ENCODE measurements at regions not wholly inside any gene's neighbourhood (a gene's known extent, or its start where the extent isn't known, plus 50 kb on each side); places are given as distances from the start of the nearest gene placed in this dataset.

DNA sequence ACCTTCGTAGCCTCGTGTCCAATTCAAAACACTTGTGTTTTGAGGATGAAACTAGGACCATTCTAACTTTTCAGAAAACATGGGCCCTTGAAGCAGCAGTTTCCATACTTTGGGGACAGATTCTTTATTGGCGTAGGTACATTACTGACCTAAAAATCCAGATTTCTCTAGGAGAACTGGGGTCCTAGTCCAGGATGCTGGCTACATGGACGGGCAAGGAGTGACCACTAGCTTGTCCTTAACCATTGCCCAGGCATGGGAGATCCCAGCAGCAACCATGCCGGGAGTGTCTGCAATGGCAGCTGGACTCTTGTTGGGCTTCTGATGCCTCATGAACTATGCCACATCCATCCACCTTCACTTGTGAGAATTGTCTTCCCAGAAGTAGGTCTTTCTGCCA is 62.2 kb upstream of the WDR1 start:
- Histone ChIP-seq H3K9me3 (no peaks in the 10 kb centered on the region), H3K4me3 (no peak overlapping the region), H3K36me3 (no peaks in the 10 kb centered on the region), H3K4me1 (peaks cover 0 to 22% (median 20%) of the 10 kb centered on the region in 4 donors), H3K27ac (no peak overlapping the region), H3K27me3 (no peaks in the 10 kb centered on the region)
- no peak for DNase-seq
- TF ChIP-seq POLR2AphosphoS5 (IDR thresholded peaks at IDR 0.05) (no peak), EP300 (IDR thresholded peaks at IDR 0.05) (no peak), POLR2A (IDR thresholded peaks at IDR 0.05) (no peak)
- TF ChIP-seq, protein P1, sequence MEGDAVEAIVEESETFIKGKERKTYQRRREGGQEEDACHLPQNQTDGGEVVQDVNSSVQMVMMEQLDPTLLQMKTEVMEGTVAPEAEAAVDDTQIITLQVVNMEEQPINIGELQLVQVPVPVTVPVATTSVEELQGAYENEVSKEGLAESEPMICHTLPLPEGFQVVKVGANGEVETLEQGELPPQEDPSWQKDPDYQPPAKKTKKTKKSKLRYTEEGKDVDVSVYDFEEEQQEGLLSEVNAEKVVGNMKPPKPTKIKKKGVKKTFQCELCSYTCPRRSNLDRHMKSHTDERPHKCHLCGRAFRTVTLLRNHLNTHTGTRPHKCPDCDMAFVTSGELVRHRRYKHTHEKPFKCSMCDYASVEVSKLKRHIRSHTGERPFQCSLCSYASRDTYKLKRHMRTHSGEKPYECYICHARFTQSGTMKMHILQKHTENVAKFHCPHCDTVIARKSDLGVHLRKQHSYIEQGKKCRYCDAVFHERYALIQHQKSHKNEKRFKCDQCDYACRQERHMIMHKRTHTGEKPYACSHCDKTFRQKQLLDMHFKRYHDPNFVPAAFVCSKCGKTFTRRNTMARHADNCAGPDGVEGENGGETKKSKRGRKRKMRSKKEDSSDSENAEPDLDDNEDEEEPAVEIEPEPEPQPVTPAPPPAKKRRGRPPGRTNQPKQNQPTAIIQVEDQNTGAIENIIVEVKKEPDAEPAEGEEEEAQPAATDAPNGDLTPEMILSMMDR (IDR thresholded peaks at IDR 0.05) = no peak
- intact Hi-C loops (cut with DNase I) = no loop called here
- WGBS, 2 donors = 87 to 89% methylated on average over 5 of the region's 5 CpGs

DNA sequence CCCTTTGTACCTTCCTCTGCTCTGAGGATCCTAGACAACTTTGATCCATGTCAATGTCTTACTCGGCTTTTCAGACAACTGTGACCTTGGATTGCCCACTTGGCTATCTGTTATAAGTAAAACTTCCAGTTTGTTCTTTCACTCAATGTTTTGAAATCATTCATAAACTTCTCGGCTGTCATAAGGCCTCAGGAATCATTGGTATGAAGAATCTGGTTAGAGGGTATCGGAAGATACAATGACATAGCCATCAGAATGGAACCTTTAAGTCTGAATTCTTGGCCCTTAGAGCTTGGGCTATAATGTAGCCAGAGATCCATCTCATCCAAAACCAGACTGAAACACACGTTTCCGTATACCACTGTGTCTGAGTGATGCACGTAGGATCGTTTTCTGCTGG is 59.0 kb upstream of the WDR1 start:
- no peak for TF ChIP-seq POLR2AphosphoS5 (IDR thresholded peaks at IDR 0.05)
- TF ChIP-seq EP300 (IDR thresholded peaks at IDR 0.05) = no peak
- TF ChIP-seq POLR2A (IDR thresholded peaks at IDR 0.05) = no peak
- TF ChIP-seq, protein P1 (IDR thresholded peaks at IDR 0.05) = no peak
- Histone ChIP-seq H3K27ac (peak overlapping the region in 3 of 4 donors; percentile 82 to 87 (median 84)), H3K4me3 (no peak overlapping the region), H3K4me1 (peaks cover 0 to 38% (median 36%) of the 10 kb centered on the region in 4 donors), H3K9me3 (no peaks in the 10 kb centered on the region), H3K36me3 (no peaks in the 10 kb centered on the region), H3K27me3 (no peaks in the 10 kb centered on the region)
- intact Hi-C loops (cut with DNase I) = no loop called here
- 90 to 93% methylated on average over 7 of the region's 7 CpGs for WGBS, 2 donors
- DNase-seq = no peak

DNA sequence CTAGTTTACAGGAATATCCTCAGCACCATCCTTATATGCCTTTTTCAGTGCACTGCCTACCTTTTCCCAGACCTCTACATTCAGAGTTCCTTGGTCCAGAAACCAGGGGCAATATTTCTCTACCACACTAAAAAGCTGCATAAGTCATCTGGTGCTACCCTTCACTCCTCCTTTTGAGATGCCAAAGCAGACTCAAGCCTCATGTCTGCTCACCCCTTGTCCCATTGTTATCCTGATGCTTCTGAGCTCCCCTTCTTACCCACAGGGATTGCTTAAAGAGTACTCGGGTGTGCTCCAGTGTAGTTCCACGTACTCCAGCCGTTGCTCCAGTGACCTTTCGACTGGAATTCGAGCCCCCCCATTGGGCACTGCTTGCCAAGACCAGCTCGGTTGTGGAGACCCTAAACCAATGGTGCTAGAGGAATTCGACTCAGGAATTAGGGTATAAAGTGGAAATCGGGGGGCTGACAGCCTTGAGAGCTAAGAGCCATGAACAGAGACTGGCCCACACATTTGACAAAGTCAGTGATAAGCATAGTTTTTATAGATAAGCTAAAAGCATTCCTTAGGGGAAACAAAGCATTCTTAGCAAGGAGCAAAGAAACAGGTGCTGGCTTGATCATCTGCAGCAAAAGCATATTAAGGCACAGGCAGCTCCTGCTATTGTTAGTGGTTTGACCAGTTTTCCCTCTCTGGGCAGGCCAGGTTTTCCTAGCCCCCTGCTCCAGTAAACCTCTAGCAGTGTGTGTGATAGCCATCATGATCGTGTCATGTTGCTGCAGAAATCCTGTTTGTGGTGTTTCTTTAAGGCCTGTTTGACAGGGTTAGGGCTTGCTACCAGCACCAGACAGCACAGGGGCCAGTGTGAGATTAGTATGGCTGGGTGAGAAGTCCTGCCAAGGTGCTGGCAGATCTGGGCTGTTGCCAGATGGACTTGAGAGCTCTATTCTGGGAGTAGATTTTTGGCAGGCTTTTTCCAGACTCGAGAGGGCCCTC is 57.5 kb upstream of the WDR1 start:
- intact Hi-C loops (cut with DNase I) = loop anchor here (2.0 to 5.0 kb wide), 3 partner anchors 57 to 72 kb away; partner anchors contain the start of gene WDR1
- H3K27ac ChIP-seq = peak overlapping the region; percentile 82 to 87 (median 84)
- H3K9me3 ChIP-seq = no peaks in the 10 kb centered on the region
- peak; percentile 89 for DNase-seq
- peaks cover 0 to 38% (median 36%) of the 10 kb centered on the region in 4 donors for H3K4me1 ChIP-seq
- no peak overlapping the region for H3K4me3 ChIP-seq
- H3K36me3 ChIP-seq = no peaks in the 10 kb centered on the region
- 34 to 70% methylated on average over 10 of the region's 10 CpGs for WGBS, 2 donors
- no peaks in the 10 kb centered on the region for H3K27me3 ChIP-seq
- peak in 3 of 4 donors; percentile 8 to 39 (median 31) for TF ChIP-seq POLR2AphosphoS5 (IDR thresholded peaks at IDR 0.05)
- TF ChIP-seq POLR2A (IDR thresholded peaks at IDR 0.05) = no peak
- no peak for TF ChIP-seq EP300 (IDR thresholded peaks at IDR 0.05)

DNA sequence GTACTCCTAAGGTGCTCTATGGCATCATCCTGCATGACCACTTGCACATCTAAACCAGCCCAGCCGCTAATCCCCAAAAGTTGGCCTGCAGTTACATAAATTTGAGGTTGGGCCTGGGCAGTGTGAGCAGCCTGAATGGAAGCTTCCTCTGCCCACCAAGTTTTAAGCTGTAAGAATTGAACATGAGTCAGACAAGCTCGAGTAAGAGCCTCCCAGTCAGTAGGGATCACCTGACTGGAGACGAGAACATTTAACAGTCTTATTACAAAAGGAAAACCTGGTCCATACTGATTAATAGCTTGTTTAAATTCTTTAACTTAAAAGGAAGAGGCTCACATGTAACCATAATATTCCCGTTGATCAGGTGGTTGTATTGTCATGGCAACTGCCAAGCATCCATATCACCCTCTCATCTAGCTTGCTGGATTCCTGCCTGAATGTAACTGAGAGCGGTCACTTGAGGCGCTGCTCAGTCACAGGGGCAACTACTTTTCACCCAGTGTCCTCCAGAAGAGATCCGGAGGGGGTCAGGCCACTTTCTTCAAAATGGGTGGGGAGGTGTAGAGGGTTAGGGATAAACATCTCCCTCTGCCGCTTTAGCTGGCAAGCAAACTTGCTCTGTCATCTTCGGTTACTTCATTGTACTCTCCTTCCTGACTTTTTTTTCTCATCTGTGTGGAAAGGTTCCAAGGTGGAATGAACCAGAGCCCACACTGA is 56.6 kb upstream of the WDR1 start:
- intact Hi-C loops (cut with DNase I) = loop anchor here (2.0 to 5.0 kb wide), 3 partner anchors 56 to 71 kb away; partner anchors contain the start of gene WDR1
- no peaks in the 10 kb centered on the region for H3K9me3 ChIP-seq
- H3K27me3 ChIP-seq = no peaks in the 10 kb centered on the region
- DNase-seq = peak; percentile 83
- no peak overlapping the region for H3K4me3 ChIP-seq
- 32 to 58% methylated on average over 9 of the region's 9 CpGs for WGBS, 2 donors
- peak overlapping the region; percentile 82 to 87 (median 84) for H3K27ac ChIP-seq
- TF ChIP-seq POLR2AphosphoS5 (IDR thresholded peaks at IDR 0.05) (peak; percentile 40 to 71 (median 57)), POLR2A (IDR thresholded peaks at IDR 0.05) (no peak), EP300 (IDR thresholded peaks at IDR 0.05) (peak; percentile 11 to 67 (median 25))
- TF ChIP-seq, protein P1 (IDR thresholded peaks at IDR 0.05) = peak in 2 of 4 experiments; percentile 16 to 24
- H3K4me1 ChIP-seq = peaks cover 0 to 38% (median 36%) of the 10 kb centered on the region in 4 donors
- no peaks in the 10 kb centered on the region for H3K36me3 ChIP-seq
